H1 (cell line): ENCODE measurements at regions not wholly inside any gene's neighbourhood (a gene's known extent, or its start where the extent isn't known, plus 50 kb on each side); places are given as distances from the start of the nearest gene placed in this dataset.

ENCODE experiments used
- CTCF ChIA-PET: fragments of 300-600 bp; sonication (Branson Sonifier 250); formaldehyde crosslinking; loops from one replicate; lab custom pipeline; 2021; ENCODE audit not compliant: partially characterized antibody; lab: Charles Lee
- POLR2A ChIA-PET: fragments of 300-600 bp; sonication (Branson Sonifier 250); formaldehyde crosslinking; loops from one replicate; lab custom pipeline; 2021; ENCODE audit warnings: inconsistent platforms; ENCODE audit not compliant: partially characterized antibody; lab: Charles Lee
- DNase-seq, 2 experiments: peaks; one replicate each; pipeline versions ENCODE4 v3.0.0 to v3.0.0-alpha.2; 2010 to 2022; ENCODE audit warnings: low spot score in 2 of 2, low read depth in 1 of 2, mixed read lengths in 1 of 2
- FAIRE-seq: peaks from 2 replicates; lab custom pipeline; 2011; peaks lifted over from hg19 to GRCh38; lab: Jason Lieb, UNC
- H2AFZ ChIP-seq: 2 replicates; pipeline ENCODE4 v1.8.1; 2012; ENCODE audit warnings: low read length, inconsistent platforms
- H2AK5ac ChIP-seq: 2 replicates; pipeline ENCODE4 v1.6.1; 2013; ENCODE audit warnings: low read depth, low read length
- H2BK120ac ChIP-seq: replicated peaks from 2 replicates; pipeline ENCODE3; 2013; ENCODE audit warnings: low read depth, low read length, inconsistent platforms
- H2BK12ac ChIP-seq: 2 replicates; pipeline ENCODE4 v1.6.1; 2013; ENCODE audit warnings: low read depth, low read length
- H2BK15ac ChIP-seq: 2 replicates; pipeline ENCODE4 v1.6.1; 2013; ENCODE audit warnings: low read length
- H2BK20ac ChIP-seq: 2 replicates; pipeline ENCODE4 v1.6.1; 2013; ENCODE audit warnings: low read length
- H2BK5ac ChIP-seq: 2 replicates; pipeline ENCODE4 v1.6.1; 2013; ENCODE audit warnings: low read depth, low read length
- H3K14ac ChIP-seq: 2 replicates; pipeline ENCODE4 v1.6.1; 2013; ENCODE audit warnings: inconsistent platforms; ENCODE audit not compliant: insufficient read length
- H3K18ac ChIP-seq: 2 replicates; pipeline ENCODE4 v1.6.1; 2013; ENCODE audit warnings: low read length; ENCODE audit errors: extremely low read depth
- H3K23ac ChIP-seq: 2 replicates; pipeline ENCODE4 v1.6.1; 2013; ENCODE audit warnings: inconsistent platforms; ENCODE audit not compliant: insufficient read length
- H3K23me2 ChIP-seq: 2 replicates; pipeline ENCODE4 v1.6.1; 2013; ENCODE audit warnings: low read depth, low read length
- H3K27ac ChIP-seq: 2 replicates; pipeline ENCODE4 v1.6.1; 2011; ENCODE audit warnings: low read depth, low read length, inconsistent platforms
- H3K27me3 ChIP-seq, 4 experiments: replicated peaks in 1 of 4; 1 replicate in 1 of 4; 2 replicates in 3 of 4; pipeline versions ENCODE4 v1.6.1 to v1.8.1; 2011 to 2013; ENCODE audit warnings: low read length in 3 of 4, mild to moderate bottlenecking in 3 of 4, inconsistent platforms in 2 of 4, mixed read lengths in 2 of 4, moderate library complexity in 1 of 4; ENCODE audit not compliant: control insufficient read depth in 3 of 4, insufficient read depth in 3 of 4; ENCODE audit errors: extremely low read depth in 1 of 4
- H3K36me3 ChIP-seq, 4 experiments: 2 replicates each; pipeline versions ENCODE4 v1.6.1 to v1.8.1; 2011 to 2013; ENCODE audit warnings: mild to moderate bottlenecking in 4 of 4, low read length in 3 of 4, moderate library complexity in 2 of 4, control low read depth in 1 of 4, inconsistent platforms in 1 of 4; ENCODE audit not compliant: insufficient read depth in 4 of 4, control insufficient read depth in 2 of 4
- H3K4ac ChIP-seq: replicated peaks from 2 replicates; pipeline ENCODE3; 2013; ENCODE audit warnings: low read length, low read depth, mixed read lengths, inconsistent platforms; ENCODE audit not compliant: insufficient read length
- H3K4me1 ChIP-seq, 4 experiments: replicated peaks in 1 of 4; 1 replicate in 1 of 4; 2 replicates in 3 of 4; pipeline versions ENCODE4 v1.6.1 to v1.8.1; 2011 to 2013; ENCODE audit warnings: low read length in 3 of 4, inconsistent platforms in 2 of 4, mixed read lengths in 1 of 4; ENCODE audit not compliant: insufficient read depth in 4 of 4, control insufficient read depth in 3 of 4
- H3K4me2 ChIP-seq, 2 experiments: 2 replicates each; pipeline versions ENCODE4 v1.6.1 to v1.8.1; 2011 to 2013; ENCODE audit warnings: low read depth in 2 of 2, low read length in 2 of 2, control low read depth in 1 of 2, inconsistent platforms in 1 of 2, mild to moderate bottlenecking in 1 of 2; ENCODE audit not compliant: insufficient read depth in 1 of 2
- H3K4me3 ChIP-seq, 4 experiments: fragments of 200-600, 300-600 bp in 1 of 4; sonication (generic), shearing (Covaris generic), sonication (Bioruptor Twin) in 1 of 4; 2 replicates each; pipeline versions ENCODE4 v1.5.1 to v1.8.1; 2011 to 2016; ENCODE audit warnings: low read length in 4 of 4, low read depth in 3 of 4, control low read depth in 2 of 4, inconsistent platforms in 2 of 4, mild to moderate bottlenecking in 2 of 4, mixed read lengths in 1 of 4, moderate library complexity in 1 of 4; ENCODE audit not compliant: insufficient read depth in 2 of 4; ENCODE audit errors: extremely low read depth in 1 of 4
- H3K56ac ChIP-seq: replicated peaks from 2 replicates; pipeline ENCODE3; 2013; ENCODE audit warnings: low read depth, mild to moderate bottlenecking, mixed read lengths, low read length, inconsistent platforms; ENCODE audit not compliant: insufficient read length
- H3K79me1 ChIP-seq: 2 replicates; pipeline ENCODE4 v1.6.1; 2013; ENCODE audit warnings: low read depth, low read length, control low read depth
- H3K79me2 ChIP-seq, 2 experiments: 2 replicates each; pipeline versions ENCODE4 v1.6.1 to v1.8.1; 2012 to 2013; ENCODE audit warnings: low read length in 2 of 2, mild to moderate bottlenecking in 2 of 2, inconsistent platforms in 1 of 2; ENCODE audit not compliant: insufficient read depth in 2 of 2, control insufficient read depth in 1 of 2
- H3K9ac ChIP-seq, 4 experiments: replicated peaks in 1 of 4; 1 replicate in 1 of 4; 2 replicates in 3 of 4; pipeline versions ENCODE4 v1.6.1 to v1.8.1; 2011 to 2013; ENCODE audit warnings: low read depth in 3 of 4, low read length in 3 of 4, control low read depth in 2 of 4, mild to moderate bottlenecking in 2 of 4, moderate library complexity in 2 of 4, inconsistent platforms in 1 of 4; ENCODE audit errors: extremely low read depth in 1 of 4
- H3K9me3 ChIP-seq, 2 experiments: 2 replicates each; pipeline versions ENCODE4 v1.6.1 to v1.8.1; 2012 to 2013; ENCODE audit warnings: mild to moderate bottlenecking in 2 of 2, moderate library complexity in 2 of 2, control low read depth in 1 of 2, inconsistent platforms in 1 of 2, low read depth in 1 of 2, low read length in 1 of 2, mixed read lengths in 1 of 2; ENCODE audit not compliant: insufficient read depth in 2 of 2
- H4K20me1 ChIP-seq, 2 experiments: replicated peaks in 1 of 2; 2 replicates each; pipeline versions ENCODE3 to v1.8.1; 2011 to 2013; ENCODE audit warnings: inconsistent platforms in 2 of 2, low read length in 2 of 2, mild to moderate bottlenecking in 1 of 2; ENCODE audit not compliant: insufficient read depth in 2 of 2, control insufficient read depth in 1 of 2
- H4K5ac ChIP-seq: 2 replicates; pipeline ENCODE4 v1.6.1; 2013; ENCODE audit warnings: low read length, low read depth, mixed read lengths, inconsistent platforms; ENCODE audit not compliant: insufficient read length
- H4K8ac ChIP-seq: 2 replicates; pipeline ENCODE4 v1.8.0; 2013; ENCODE audit warnings: mild to moderate bottlenecking, moderate library complexity, low read length, inconsistent platforms; ENCODE audit not compliant: insufficient read depth; ENCODE audit errors: extremely low read depth
- H4K91ac ChIP-seq: replicated peaks from 2 replicates; pipeline ENCODE3; 2013; ENCODE audit warnings: low read length, mixed read lengths, inconsistent platforms; ENCODE audit not compliant: insufficient read length
- MAFK ChIP-seq: IDR thresholded peaks from 2 replicates; pipeline ENCODE4 v1.6.1; 2012; ENCODE audit warnings: low read depth, mild to moderate bottlenecking, improper control_type of control experiment, low read length
- WGBS, 2 experiments: shearing (Covaris generic) in 1 of 2; methylation state at CpG; one replicate each; pipeline versions ENCODE4 v1.1.6 to v1.1.7; 2013 to 2015; ENCODE audit warnings: low lambda C conversion rate in 2 of 2, mixed read lengths in 2 of 2, inconsistent platforms in 1 of 2, low coverage in 1 of 2, missing lambda C conversion rate in 1 of 2; ENCODE audit not compliant: insufficient replicate concordance in 2 of 2, insufficient coverage in 1 of 2, insufficient read length in 1 of 2; ENCODE audit errors: extremely low coverage in 1 of 2, missing lambda C conversion rate in 1 of 2; 5-methylcytosine and 5-hydroxymethylcytosine counted together

- Histone ChIP-seq H3K4me3 (no peak overlapping the region), H2AFZ (no peak overlapping the region), H3K9ac (no peak overlapping the region), H3K27ac (no peak overlapping the region), H3K36me3 (peaks cover 0 to 2% (median 0%) of the 10 kb centered on the region in 4 experiments; a peak in 1 of 8 replicates), H3K4ac (no peak overlapping the region), H3K79me2 (no peaks in the 10 kb centered on the region), H4K91ac (no peak overlapping the region), H2BK120ac (no peak overlapping the region), H2BK5ac (no peak overlapping the region), H3K23ac (no peak overlapping the region)
- FAIRE-seq (no peak), DNase-seq (no peak)
- CTCF ChIA-PET: interaction anchor here (4.0 kb wide), 1 partner anchor 17 kb away, joined by 24 read pairs; no protein-coding TSS in a partner anchor
- WGBS, 2 experiments: 88% methylated on average over 2 of the region's 2 CpGs; no CpG with 5 or more reads in 1 of the 2 experiments
- no peak for TF ChIP-seq MAFK
- TF ChIP-seq, all 59 proteins: peak for 0
- POLR2A ChIA-PET: no interaction called here
- Histone ChIP-seq H4K20me1 (no peaks in the 10 kb centered on the region), H2AK5ac (no peak overlapping the region), H3K14ac (no peak overlapping the region), H3K56ac (no peak overlapping the region), H3K4me2 (no peak overlapping the region), H3K23me2 (no peaks in the 10 kb centered on the region; the same call in 1 of the 2 replicates), H2BK12ac (no peak overlapping the region), H3K79me1 (no peaks in the 10 kb centered on the region), H2BK15ac (no peak overlapping the region), H2BK20ac (no peak overlapping the region), H4K8ac (no peak overlapping the region), H3K9me3 (no peaks in the 10 kb centered on the region), H3K18ac (no peak overlapping the region), H3K27me3 (no peaks in the 10 kb centered on the region), H3K4me1 (no peaks in the 10 kb centered on the region), H4K5ac (no peak overlapping the region)
Observed at GRCh38 chr13:32894589-32895001, 121.6 kb upstream of the KL start.
